ENCODE measurements at regions not wholly inside any gene's neighbourhood (a gene's known extent, or its start where the extent isn't known, plus 50 kb on each side); places are given as distances from the start of the nearest gene placed in this dataset.

- no peak for TF ChIP-seq CTCF (conservative IDR thresholded peaks at IDR 0.05 in 1 of 2, IDR thresholded peaks at IDR 0.05 in 1 of 2; ENCODE audit: low read depth in 1 of 2, low read length in 2 of 2)
- TF ChIP-seq EZH2 (IDR thresholded peaks at IDR 0.05; ENCODE audit: low read length, missing control alignments) = no peak
Observed at GRCh38 chr15:69648775-69649735, 196.4 kb downstream of the RPLP1 start.
